Endodermal cell (in vitro differentiated cells): ENCODE measurements at regions not wholly inside any gene's neighbourhood (a gene's known extent, or its start where the extent isn't known, plus 50 kb on each side); places are given as distances from the start of the nearest gene placed in this dataset.

ENCODE experiments used
- DNase-seq: peaks from one replicate; pipeline ENCODE4 v3.0.0-alpha.2; 2017
- H3K27ac ChIP-seq: 2 replicates; pipeline ENCODE4 v1.5.1; 2013; ENCODE audit warnings: mild to moderate bottlenecking, low read depth, low read length, moderate library complexity
- H3K27me3 ChIP-seq: 2 replicates; pipeline ENCODE4 v1.6.1; 2013; ENCODE audit warnings: mild to moderate bottlenecking, low read length, moderate library complexity; ENCODE audit not compliant: insufficient read depth, control insufficient read depth, poor library complexity, severe bottlenecking
- H3K36me3 ChIP-seq: 2 replicates; pipeline ENCODE4 v1.7.0; 2013; ENCODE audit warnings: mild to moderate bottlenecking, low read length, moderate library complexity; ENCODE audit not compliant: control insufficient read depth, insufficient read depth
- H3K4me1 ChIP-seq: one replicate; pipeline ENCODE4 v1.7.0; 2013; ENCODE audit warnings: low read length; ENCODE audit not compliant: control insufficient read depth, insufficient read depth
- H3K4me3 ChIP-seq: 2 replicates; pipeline ENCODE4 v1.5.1; 2013; ENCODE audit warnings: mild to moderate bottlenecking, low read length, moderate library complexity
- H3K9ac ChIP-seq: 2 replicates; pipeline ENCODE4 v1.6.1; 2013; ENCODE audit warnings: mild to moderate bottlenecking, low read length, moderate library complexity; ENCODE audit not compliant: poor library complexity, severe bottlenecking; ENCODE audit errors: extremely low read depth
- H3K9me3 ChIP-seq: 2 replicates; pipeline ENCODE4 v1.6.1; 2013; ENCODE audit warnings: mild to moderate bottlenecking, low read length, moderate library complexity; ENCODE audit not compliant: control insufficient read depth
- H3K27ac Mint-ChIP-seq: 2 replicates; pipeline ENCODE4 v1.8.0; 2020; ENCODE audit warnings: mixed read lengths
- H3K27me3 Mint-ChIP-seq: 2 replicates; pipeline ENCODE4 v1.8.0; 2021; ENCODE audit warnings: mild to moderate bottlenecking, mixed read lengths; ENCODE audit not compliant: insufficient read depth
- H3K36me3 Mint-ChIP-seq: 2 replicates; pipeline ENCODE4 v1.8.0; 2020; ENCODE audit warnings: low read depth, mixed read lengths
- H3K4me1 Mint-ChIP-seq: 2 replicates; pipeline ENCODE4 v1.8.0; 2020; ENCODE audit warnings: mixed read lengths
- H3K4me3 Mint-ChIP-seq: 2 replicates; pipeline ENCODE4 v1.8.0; 2020; ENCODE audit warnings: mild to moderate bottlenecking, moderate library complexity, mixed read lengths
- H3K9me3 Mint-ChIP-seq: 2 replicates; pipeline ENCODE4 v1.8.0; 2020; ENCODE audit warnings: mild to moderate bottlenecking, mixed read lengths
- WGBS, 2 experiments: methylation state at CpG; one replicate each; pipeline versions ENCODE4 v1.1.5 to v1.1.7; 2013; ENCODE audit warnings: missing lambda C conversion rate in 2 of 2, mixed read lengths in 1 of 2; ENCODE audit not compliant: insufficient coverage in 1 of 2, insufficient read length in 1 of 2; 5-methylcytosine and 5-hydroxymethylcytosine counted together
- TF ChIP-seq, protein P1 (sequence below): fragments of 200-600 bp; sonication (generic); conservative IDR thresholded peaks from 2 replicates; pipeline ENCODE4 v1.5.0; 2021; ENCODE audit warnings: antibody characterized with exemption, mild to moderate bottlenecking

DNA sequence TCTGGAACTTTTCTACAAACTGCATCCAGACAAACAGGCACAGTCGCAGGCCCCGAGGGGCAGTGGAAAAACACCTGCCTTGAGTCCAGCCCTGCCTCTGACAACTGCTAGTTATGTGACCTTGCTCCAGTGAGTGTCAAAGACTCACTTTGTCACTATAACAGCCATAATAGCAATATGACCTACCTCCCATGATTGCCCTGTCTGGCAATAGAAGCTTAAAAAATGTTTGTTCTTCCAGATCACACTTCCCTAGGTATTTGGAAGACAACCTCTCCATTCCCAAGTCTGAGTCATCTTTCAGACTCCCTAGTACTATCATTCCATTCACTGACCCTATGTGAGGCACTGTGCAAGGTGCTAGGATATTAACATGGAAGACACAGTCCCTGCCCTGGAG lies 74.5 kb downstream of the RPL27A start:
- no peak overlapping the region for H3K27ac ChIP-seq
- 92% methylated on average over 2 of the region's 2 CpGs; no CpG with 5 or more reads in 1 of the 2 experiments for WGBS, 2 experiments
- H3K4me3 Mint-ChIP-seq = no peak overlapping the region
- DNase-seq = peak; percentile 29
- no peak overlapping the region for H3K27ac Mint-ChIP-seq
- H3K9me3 ChIP-seq = peaks cover 7% of the 10 kb centered on the region
- peaks cover 43% of the 10 kb centered on the region for H3K36me3 ChIP-seq
- H3K4me3 ChIP-seq = no peak overlapping the region
- H3K36me3 Mint-ChIP-seq = peaks cover 17% of the 10 kb centered on the region
- TF ChIP-seq, protein P1, sequence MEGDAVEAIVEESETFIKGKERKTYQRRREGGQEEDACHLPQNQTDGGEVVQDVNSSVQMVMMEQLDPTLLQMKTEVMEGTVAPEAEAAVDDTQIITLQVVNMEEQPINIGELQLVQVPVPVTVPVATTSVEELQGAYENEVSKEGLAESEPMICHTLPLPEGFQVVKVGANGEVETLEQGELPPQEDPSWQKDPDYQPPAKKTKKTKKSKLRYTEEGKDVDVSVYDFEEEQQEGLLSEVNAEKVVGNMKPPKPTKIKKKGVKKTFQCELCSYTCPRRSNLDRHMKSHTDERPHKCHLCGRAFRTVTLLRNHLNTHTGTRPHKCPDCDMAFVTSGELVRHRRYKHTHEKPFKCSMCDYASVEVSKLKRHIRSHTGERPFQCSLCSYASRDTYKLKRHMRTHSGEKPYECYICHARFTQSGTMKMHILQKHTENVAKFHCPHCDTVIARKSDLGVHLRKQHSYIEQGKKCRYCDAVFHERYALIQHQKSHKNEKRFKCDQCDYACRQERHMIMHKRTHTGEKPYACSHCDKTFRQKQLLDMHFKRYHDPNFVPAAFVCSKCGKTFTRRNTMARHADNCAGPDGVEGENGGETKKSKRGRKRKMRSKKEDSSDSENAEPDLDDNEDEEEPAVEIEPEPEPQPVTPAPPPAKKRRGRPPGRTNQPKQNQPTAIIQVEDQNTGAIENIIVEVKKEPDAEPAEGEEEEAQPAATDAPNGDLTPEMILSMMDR = no peak
- H3K4me1 Mint-ChIP-seq = peaks cover 6% of the 10 kb centered on the region
- H3K27me3 ChIP-seq = no peaks in the 10 kb centered on the region
- H3K27me3 Mint-ChIP-seq = no peaks in the 10 kb centered on the region
- no peaks in the 10 kb centered on the region for H3K9me3 Mint-ChIP-seq
- H3K9ac ChIP-seq = no peak overlapping the region
- H3K4me1 ChIP-seq = peaks cover 12% of the 10 kb centered on the region

DNA sequence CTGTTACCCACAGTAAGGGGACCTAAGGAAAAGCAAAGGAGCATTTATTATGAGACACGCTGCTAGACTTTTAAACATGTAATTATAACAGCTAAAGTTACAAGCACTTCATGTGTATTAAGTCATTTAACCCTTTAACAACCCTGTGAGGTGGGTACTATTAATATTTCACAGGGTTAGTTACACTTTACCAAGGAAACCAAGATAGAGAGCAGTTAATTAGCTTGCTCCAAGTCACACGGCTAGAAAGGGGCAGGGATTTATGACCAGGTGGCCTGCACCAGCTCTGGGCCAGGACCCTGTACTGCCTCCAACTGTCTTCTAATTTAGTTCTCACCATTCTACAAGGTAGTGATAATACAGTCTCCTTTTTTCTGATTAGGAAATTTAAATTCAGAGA lies 74.9 kb downstream of the RPL27A start:
- no peak overlapping the region for H3K4me3 Mint-ChIP-seq
- WGBS, 2 experiments = 93% methylated on average over 2 of the region's 2 CpGs; no CpG with 5 or more reads in 1 of the 2 experiments
- peaks cover 7% of the 10 kb centered on the region for H3K9me3 ChIP-seq
- H3K4me1 ChIP-seq = peaks cover 12% of the 10 kb centered on the region
- no peak overlapping the region for H3K27ac ChIP-seq
- H3K36me3 Mint-ChIP-seq = peaks cover 17% of the 10 kb centered on the region
- H3K4me1 Mint-ChIP-seq = peaks cover 6% of the 10 kb centered on the region
- no peak overlapping the region for H3K9ac ChIP-seq
- H3K36me3 ChIP-seq = peaks cover 39% of the 10 kb centered on the region
- no peak overlapping the region for H3K27ac Mint-ChIP-seq
- DNase-seq = peak; percentile 30
- no peak overlapping the region for H3K4me3 ChIP-seq
- no peaks in the 10 kb centered on the region for H3K9me3 Mint-ChIP-seq
- no peaks in the 10 kb centered on the region for H3K27me3 ChIP-seq
- H3K27me3 Mint-ChIP-seq = no peaks in the 10 kb centered on the region
- TF ChIP-seq, protein P1 = no peak

DNA sequence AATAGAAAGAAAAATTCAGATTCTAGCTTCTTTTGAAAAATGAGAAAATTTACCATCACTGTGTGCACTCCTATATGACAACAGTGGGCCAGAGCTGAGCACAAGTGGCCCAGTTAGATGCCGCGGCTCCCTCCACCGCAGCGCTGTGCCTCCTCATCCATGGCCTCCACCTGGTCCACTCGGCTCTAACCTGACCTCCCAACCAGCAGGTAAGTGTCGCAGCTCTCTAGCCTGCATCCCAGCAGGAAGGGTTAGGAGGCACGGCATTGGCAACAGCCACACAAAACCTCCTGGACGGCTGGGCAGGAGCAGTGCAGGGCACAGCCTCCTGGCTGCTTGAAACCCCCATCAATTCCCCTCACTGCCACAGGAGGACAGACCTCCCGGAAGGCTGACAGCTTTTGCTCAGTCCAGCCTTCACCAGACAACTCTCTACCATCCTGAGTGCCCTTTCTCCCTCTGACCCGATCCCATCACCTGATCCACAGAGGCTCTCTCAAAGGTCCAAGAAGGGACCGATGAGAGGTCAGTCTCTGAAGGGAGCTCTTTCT lies 76.1 kb downstream of the RPL27A start:
- Histone ChIP-seq H3K4me3 (no peak overlapping the region), H3K9me3 (peaks cover under 1% of the 10 kb centered on the region), H3K27me3 (no peaks in the 10 kb centered on the region), H3K27ac (no peak overlapping the region), H3K9ac (no peak overlapping the region), H3K36me3 (peaks cover 41% of the 10 kb centered on the region), H3K4me1 (peaks cover 12% of the 10 kb centered on the region)
- TF ChIP-seq, protein P1 = peak; percentile 56
- Mint-ChIP-seq H3K4me1 (peaks cover 6% of the 10 kb centered on the region), H3K4me3 (no peak overlapping the region), H3K27me3 (no peaks in the 10 kb centered on the region), H3K36me3 (peaks cover 14% of the 10 kb centered on the region), H3K27ac (no peak overlapping the region), H3K9me3 (no peaks in the 10 kb centered on the region)
- 94 to 100% methylated on average over 5 to 11 of the region's 11 CpGs for WGBS, 2 experiments
- peak; percentile 49 for DNase-seq
